Suprapubic skin (tissue), 3 donors: ENCODE measurements at regions not wholly inside any gene's neighbourhood (a gene's known extent, or its start where the extent isn't known, plus 50 kb on each side); places are given as distances from the start of the nearest gene placed in this dataset.

Experiments
- CTCF ChIP-seq, 2 donors: fragments of 200-600 bp in 1 of 2; fragments of 450-650 bp in 1 of 2; sonication (generic) in 1 of 2; IDR thresholded peaks; one replicate each; pipeline ENCODE4 v1.5.1; 2016 to 2019; ENCODE audit warnings: antibody characterized with exemption in 2 of 2, mild to moderate bottlenecking in 1 of 2, moderate library complexity in 1 of 2
- EP300 ChIP-seq: sonication (generic); formaldehyde crosslinking; IDR thresholded peaks from one replicate; pipeline ENCODE4 v1.6.1; 2017; ENCODE audit warnings: antibody characterized with exemption

GRCh38 chr13:21945195-21945594, 274.3 kb downstream of the FGF9 start:
- no peak for TF ChIP-seq EP300
- TF ChIP-seq CTCF (IDR thresholded peaks at IDR 0.05): no peak
